ENCODE measurements at regions not wholly inside any gene's neighbourhood (a gene's known extent, or its start where the extent isn't known, plus 50 kb on each side); places are given as distances from the start of the nearest gene placed in this dataset.

GRCh38 chr1:48052923-48053291 is 55.7 kb upstream of the TRABD2B start:
- no peak for DNase-seq

DNA sequence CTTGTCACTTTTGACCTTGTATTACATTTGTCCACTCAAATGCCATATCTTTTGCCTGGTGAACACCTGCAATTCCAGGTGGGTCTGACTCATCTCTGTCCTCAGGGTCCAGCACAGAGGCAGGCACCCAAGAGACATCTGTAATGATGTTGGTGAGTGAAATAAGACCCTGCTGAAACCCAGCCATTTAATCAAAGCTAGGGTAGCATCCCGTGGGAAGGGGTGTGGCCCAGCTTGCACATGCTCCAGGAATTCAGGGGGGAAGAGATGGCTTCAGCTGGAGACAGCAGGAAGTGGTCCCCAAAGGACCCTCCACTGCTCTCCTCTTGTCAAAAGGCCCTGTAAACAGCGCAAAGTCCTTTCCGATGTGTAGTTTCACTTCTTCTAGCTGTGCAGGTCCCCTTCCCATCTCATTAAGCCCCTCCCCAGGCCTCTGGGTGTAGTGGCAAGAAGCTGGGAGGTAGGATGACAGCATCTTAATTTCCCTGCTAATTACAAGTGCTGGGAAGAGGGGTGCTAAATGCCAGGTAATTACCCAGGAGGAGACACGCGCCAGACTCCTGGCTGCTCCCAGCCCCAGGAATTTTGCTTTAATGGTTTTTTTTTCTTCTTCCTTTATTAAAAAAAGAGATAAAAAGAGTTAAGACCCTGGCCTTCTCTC is 54.4 kb upstream of the TRABD2B start:
- DNase-seq: no peak

GRCh38 chr1:48049823-48050535 is 52.8 kb upstream of the TRABD2B start:
- no peak for DNase-seq

DNA sequence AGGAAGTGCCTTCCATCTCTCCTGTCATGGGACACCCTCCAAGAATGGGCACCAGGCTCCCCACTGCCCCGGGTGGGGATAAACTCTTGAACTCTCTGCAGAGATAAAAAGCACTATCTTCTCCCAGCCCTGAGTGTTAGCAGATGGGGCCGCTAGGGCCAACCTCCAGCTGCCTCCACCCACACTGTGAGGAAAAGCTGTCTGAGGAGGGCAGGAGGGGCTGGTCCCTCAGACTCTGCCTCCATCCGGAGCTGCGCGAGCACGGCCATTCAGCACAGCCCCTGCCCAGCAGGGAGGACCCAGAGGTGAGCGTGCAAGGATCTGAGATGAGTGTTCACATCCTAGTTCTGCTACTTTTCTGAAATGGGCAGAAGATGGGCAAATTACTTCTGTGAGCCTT is 51.8 kb upstream of the TRABD2B start:
- no peak for DNase-seq

DNA sequence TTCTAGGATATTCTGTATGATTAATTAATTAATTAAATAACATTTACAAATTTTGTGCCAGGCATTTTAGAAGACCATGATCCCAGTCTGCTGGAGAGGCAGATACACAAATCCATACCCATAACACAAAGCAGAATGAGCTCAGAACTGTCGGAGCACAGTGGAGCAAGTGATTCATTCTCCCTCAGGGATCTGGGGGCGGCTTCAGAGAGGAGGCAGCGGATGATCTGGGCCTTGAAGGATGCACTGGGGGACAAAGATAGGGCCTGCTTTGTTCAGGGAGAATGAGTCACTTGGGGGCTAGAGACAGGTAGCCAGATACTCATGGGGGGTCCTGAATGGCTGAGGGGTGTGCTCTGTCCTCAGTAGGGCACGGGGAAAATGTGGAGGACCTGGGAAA is 50.9 kb upstream of the TRABD2B start:
- DNase-seq: no peak

- no peak for DNase-seq
Observed at GRCh38 chr1:48047116-48047515, 49.9 kb upstream of the TRABD2B start.
